IPS DF 6.9 (cell line): ENCODE measurements at regions not wholly inside any gene's neighbourhood (a gene's known extent, or its start where the extent isn't known, plus 50 kb on each side); places are given as distances from the start of the nearest gene placed in this dataset.
"Not testable (repeated sequence)": the region's sequence is repeated elsewhere in the genome, so short reads cannot be mapped to it uniquely, and the experiment has no call there.

Experiments used
- DNase-seq: peaks from one replicate; pipeline ENCODE4 v3.0.0-alpha.2; 2013; ENCODE audit warnings: low read depth, low spot score
- H3K27ac ChIP-seq: one replicate; pipeline ENCODE4 v1.5.1; 2013; ENCODE audit warnings: low read length, control low read depth
- H3K27me3 ChIP-seq: 2 replicates; pipeline ENCODE4 v1.6.1; 2013; ENCODE audit warnings: mild to moderate bottlenecking, low read length; ENCODE audit not compliant: control insufficient read depth, insufficient read depth
- H3K36me3 ChIP-seq: 2 replicates; pipeline ENCODE4 v1.6.1; 2013; ENCODE audit warnings: low read length; ENCODE audit not compliant: control insufficient read depth, insufficient read depth
- H3K4me1 ChIP-seq: 2 replicates; pipeline ENCODE4 v1.6.1; 2013; ENCODE audit warnings: low read length; ENCODE audit not compliant: control insufficient read depth, insufficient read depth
- H3K4me3 ChIP-seq: 2 replicates; pipeline ENCODE4 v1.5.1; 2013; ENCODE audit warnings: mild to moderate bottlenecking, low read length
- H3K9me3 ChIP-seq: 2 replicates; pipeline ENCODE4 v1.6.1; 2013; ENCODE audit warnings: low read length, inconsistent platforms; ENCODE audit not compliant: control insufficient read depth, insufficient read depth
- WGBS: extraction: QIAGEN DNeasy Blood & Tissue Kit; methylation state at CpG from one replicate; pipeline ENCODE4 v1.1.7; 2013; ENCODE audit warnings: mixed read lengths, missing lambda C conversion rate; ENCODE audit not compliant: insufficient read length, insufficient coverage; 5-methylcytosine and 5-hydroxymethylcytosine counted together

DNA sequence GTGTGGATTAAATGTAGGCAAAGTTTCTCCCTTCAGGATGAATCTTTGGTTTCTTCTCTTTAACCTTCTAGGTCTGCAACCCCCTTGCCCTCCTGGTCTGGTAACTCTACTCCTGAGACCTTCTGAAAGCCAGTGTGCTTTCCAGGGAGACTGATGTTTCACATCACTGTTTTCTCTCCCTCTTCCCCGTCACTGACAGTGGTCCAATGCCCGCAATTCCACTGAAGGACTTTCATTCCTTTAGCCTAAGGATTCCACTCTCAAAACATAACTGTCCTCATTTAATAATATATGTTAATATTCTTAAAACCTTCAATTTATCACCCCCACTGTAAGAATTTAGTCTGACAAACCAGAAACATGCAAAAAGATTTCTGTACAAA lies 101.5 kb upstream of the CPNE4 start:
- Histone ChIP-seq H3K27ac (no peak overlapping the region), H3K4me3 (no peak overlapping the region)

DNA sequence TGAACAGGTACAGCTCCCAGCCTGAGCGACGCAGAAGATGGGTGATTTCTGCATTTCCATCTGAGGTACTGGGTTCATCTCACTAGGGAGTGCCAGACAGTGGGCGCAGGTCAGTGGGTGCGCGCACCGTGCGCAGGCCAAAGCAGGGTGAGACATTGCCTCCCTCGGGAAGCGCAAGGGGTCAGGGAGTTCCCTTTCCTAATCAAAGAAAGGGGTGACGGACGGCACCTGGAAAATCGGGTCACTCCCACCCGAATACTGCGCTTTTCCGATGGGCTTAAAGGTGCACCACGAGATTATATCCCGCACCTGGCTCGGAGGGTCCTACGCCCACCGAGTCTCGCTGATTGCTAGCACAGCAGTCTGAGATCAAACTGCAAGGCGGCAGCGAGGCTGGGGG lies 102.1 kb upstream of the CPNE4 start:
- H3K9me3 ChIP-seq, H3K27me3 ChIP-seq, H3K36me3 ChIP-seq, H3K4me1 ChIP-seq, H3K27ac ChIP-seq, DNase-seq: not testable (repeated sequence)
- H3K4me3 ChIP-seq: peak overlapping the region; percentile 40; the same call in 1 of the 2 replicates
- WGBS: no CpG with 5 or more reads among the region's 23 CpGs

More for the DNA sequence above, 101.5 kb upstream of the CPNE4 start:
- DNase-seq: no peak
- H3K36me3 ChIP-seq: no peaks in the 10 kb centered on the region
- no peaks in the 10 kb centered on the region for H3K27me3 ChIP-seq
- H3K4me1 ChIP-seq: no peaks in the 10 kb centered on the region; the same call in 1 of the 2 replicates
- H3K9me3 ChIP-seq: no peaks in the 10 kb centered on the region
- no CpG with 5 or more reads among the region's 2 CpGs for WGBS

DNA sequence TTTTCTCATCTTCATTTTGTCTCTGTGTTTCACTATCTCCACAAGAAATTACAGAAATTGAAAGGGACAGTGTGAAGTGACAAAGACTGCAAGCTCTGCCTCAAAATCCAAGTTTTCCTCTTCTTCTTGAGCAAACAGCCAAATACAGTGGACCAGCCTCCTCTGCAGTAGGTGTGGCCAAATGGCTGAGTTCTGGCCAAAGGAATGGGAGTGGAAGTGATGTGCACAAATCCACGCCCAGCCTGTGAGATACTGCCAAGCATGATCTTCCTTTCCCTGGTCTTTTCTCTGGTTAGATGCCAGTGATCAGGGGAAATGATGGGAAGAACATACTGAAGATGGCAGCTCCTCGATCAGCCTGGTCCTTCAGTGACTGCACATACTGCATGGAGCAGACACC lies 111.0 kb upstream of the CPNE4 start:
- WGBS: no CpG with 5 or more reads among the region's 2 CpGs
- Histone ChIP-seq H3K4me3 (no peak overlapping the region), H3K4me1 (no peaks in the 10 kb centered on the region), H3K9me3 (no peaks in the 10 kb centered on the region), H3K27ac (no peak overlapping the region), H3K36me3 (no peaks in the 10 kb centered on the region), H3K27me3 (no peaks in the 10 kb centered on the region)
- no peak for DNase-seq

GRCh38 chr3:132154619-132155018 lies 119.8 kb upstream of the CPNE4 start:
- Histone ChIP-seq H3K9me3 (no peaks in the 10 kb centered on the region), H3K4me3 (no peak overlapping the region), H3K4me1 (no peaks in the 10 kb centered on the region), H3K27me3 (no peaks in the 10 kb centered on the region), H3K27ac (no peak overlapping the region), H3K36me3 (no peaks in the 10 kb centered on the region)
- DNase-seq: no peak
- WGBS: no CpG with 5 or more reads among the region's 5 CpGs

DNA sequence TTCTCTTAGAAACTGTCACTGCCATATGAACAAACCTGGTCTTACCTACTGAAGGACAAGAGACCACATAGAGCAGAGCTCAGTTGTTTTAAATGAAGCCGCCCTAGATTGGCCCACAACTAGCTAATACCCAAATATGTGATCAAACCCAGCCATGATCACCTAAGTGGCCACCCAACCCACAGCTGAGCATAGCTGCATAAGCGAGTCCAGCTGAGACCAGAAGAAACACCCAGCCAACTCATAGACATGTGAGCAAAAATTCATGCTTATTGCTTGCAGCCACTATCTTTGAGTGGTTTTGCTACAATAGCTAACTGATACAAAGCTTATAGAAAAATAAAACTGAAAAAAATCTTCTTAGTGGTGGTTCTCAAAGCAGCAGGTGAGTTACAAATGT lies 124.3 kb upstream of the CPNE4 start:
- no peak for DNase-seq
- Histone ChIP-seq H3K4me1 (no peaks in the 10 kb centered on the region), H3K9me3 (no peaks in the 10 kb centered on the region), H3K27me3 (no peaks in the 10 kb centered on the region), H3K36me3 (no peaks in the 10 kb centered on the region), H3K4me3 (no peak overlapping the region), H3K27ac (no peak overlapping the region)
- WGBS: no CpG with 5 or more reads among the region's 2 CpGs

DNA sequence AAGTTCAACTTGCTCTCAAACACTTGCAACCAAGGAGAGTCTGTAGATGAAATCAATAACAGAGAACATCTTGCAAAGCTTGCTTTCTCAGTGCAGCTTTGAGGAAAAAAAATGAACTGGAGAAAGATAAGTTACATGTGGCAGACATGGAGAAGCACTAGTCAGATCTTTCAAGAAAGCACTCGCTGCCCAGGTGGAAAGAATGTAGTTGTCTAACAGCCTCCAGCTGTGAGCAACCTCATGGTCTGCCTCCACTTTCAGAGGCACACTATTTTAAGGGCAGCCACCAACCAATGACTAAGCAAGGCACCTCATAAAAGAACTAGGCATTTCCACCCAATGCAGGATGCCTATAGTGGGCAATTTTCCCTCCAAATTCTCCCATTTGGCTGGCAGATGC lies 125.4 kb upstream of the CPNE4 start:
- no peaks in the 10 kb centered on the region for H3K9me3 ChIP-seq
- H3K27ac ChIP-seq: no peak overlapping the region
- WGBS: no CpG with 5 or more reads among the region's 1 CpG
- H3K36me3 ChIP-seq: no peaks in the 10 kb centered on the region
- no peaks in the 10 kb centered on the region for H3K4me1 ChIP-seq
- no peaks in the 10 kb centered on the region for H3K27me3 ChIP-seq
- no peak overlapping the region for H3K4me3 ChIP-seq
- DNase-seq: no peak

GRCh38 chr3:132161608-132162007 lies 126.8 kb upstream of the CPNE4 start:
- DNase-seq: peak; percentile 16
- no peaks in the 10 kb centered on the region for H3K4me1 ChIP-seq
- H3K27me3 ChIP-seq: no peaks in the 10 kb centered on the region
- no peaks in the 10 kb centered on the region for H3K9me3 ChIP-seq
- H3K4me3 ChIP-seq: no peak overlapping the region
- WGBS: no CpG with 5 or more reads among the region's 1 CpG
- no peak overlapping the region for H3K27ac ChIP-seq
- no peaks in the 10 kb centered on the region for H3K36me3 ChIP-seq

GRCh38 chr3:132164469-132165092 lies 129.8 kb upstream of the CPNE4 start:
- Histone ChIP-seq H3K27me3 (no peaks in the 10 kb centered on the region), H3K9me3 (no peaks in the 10 kb centered on the region), H3K4me3 (no peak overlapping the region), H3K36me3 (no peaks in the 10 kb centered on the region), H3K27ac (no peak overlapping the region), H3K4me1 (no peaks in the 10 kb centered on the region)
- WGBS: no CpG with 5 or more reads among the region's 1 CpG
- no peak for DNase-seq

- Histone ChIP-seq H3K4me3 (no peak overlapping the region), H3K27ac (no peak overlapping the region), H3K9me3 (no peaks in the 10 kb centered on the region), H3K27me3 (no peaks in the 10 kb centered on the region), H3K36me3 (no peaks in the 10 kb centered on the region), H3K4me1 (no peaks in the 10 kb centered on the region)
- no peak for DNase-seq
- WGBS: no CpG with 5 or more reads among the region's 5 CpGs
Observed at GRCh38 chr3:132167870-132168269, 133.1 kb upstream of the CPNE4 start.

GRCh38 chr3:132174500-132174899 lies 139.7 kb upstream of the CPNE4 start:
- Histone ChIP-seq H3K4me1 (no peaks in the 10 kb centered on the region), H3K27me3 (no peaks in the 10 kb centered on the region), H3K27ac (no peak overlapping the region), H3K9me3 (no peaks in the 10 kb centered on the region), H3K36me3 (no peaks in the 10 kb centered on the region), H3K4me3 (no peak overlapping the region)
- no peak for DNase-seq
- no CpG with 5 or more reads among the region's 1 CpG for WGBS

DNA sequence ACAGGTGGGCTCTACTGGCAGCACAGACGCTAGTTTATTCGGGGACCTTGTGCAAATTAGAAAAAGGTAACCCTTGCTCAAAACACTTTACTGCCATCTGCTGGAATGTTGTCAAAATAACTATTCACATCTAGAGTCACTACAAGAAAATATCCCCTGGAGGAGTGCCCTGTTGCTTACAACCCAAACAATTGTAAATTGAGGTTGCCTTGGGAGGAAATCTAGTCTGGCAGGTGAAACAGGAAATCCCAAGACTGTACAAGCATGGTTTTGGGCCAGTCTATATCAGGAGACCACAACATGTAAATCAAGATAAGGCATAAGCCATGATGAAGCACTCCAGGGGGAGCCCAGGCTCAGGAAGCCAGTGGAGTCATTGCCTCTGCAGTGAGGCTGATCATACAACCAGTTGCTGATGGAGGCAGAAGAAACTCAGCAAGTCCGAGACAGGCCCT lies 136.8 kb upstream of the ACP3 start:
- Histone ChIP-seq H3K9me3 (no peaks in the 10 kb centered on the region), H3K36me3 (no peaks in the 10 kb centered on the region), H3K4me1 (0 out of 2 replicates have a peak, but pooled peaks cover 1% of the 10 kb centered on the region), H3K27me3 (no peaks in the 10 kb centered on the region), H3K27ac (no peak overlapping the region), H3K4me3 (no peak overlapping the region)
- peak; percentile 58 for DNase-seq
- no CpG with 5 or more reads among the region's 3 CpGs for WGBS
